ENCODE measurements at regions not wholly inside any gene's neighbourhood (a gene's known extent, or its start where the extent isn't known, plus 50 kb on each side); places are given as distances from the start of the nearest gene placed in this dataset.

DNA sequence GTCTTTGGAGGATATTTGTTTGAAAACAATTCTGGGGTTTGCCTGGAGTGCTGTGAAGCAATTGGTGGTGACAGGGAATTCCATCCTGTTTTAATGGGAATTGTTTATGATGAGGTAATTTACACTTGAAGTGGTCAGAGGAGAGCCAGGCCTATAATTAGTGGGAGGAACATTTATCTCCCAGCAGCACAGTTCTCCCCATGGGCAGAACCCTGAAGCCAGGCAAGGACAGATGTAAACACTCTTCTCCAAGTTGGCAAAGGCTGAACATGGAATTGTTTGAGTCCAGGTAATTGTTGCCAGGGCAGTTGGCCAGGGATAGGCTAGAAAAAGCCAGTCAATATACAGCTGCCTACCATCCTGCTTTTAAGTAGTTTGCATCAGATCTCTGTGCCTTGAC, 789.7 kb downstream of the FRK start:
- TF ChIP-seq, protein P1, sequence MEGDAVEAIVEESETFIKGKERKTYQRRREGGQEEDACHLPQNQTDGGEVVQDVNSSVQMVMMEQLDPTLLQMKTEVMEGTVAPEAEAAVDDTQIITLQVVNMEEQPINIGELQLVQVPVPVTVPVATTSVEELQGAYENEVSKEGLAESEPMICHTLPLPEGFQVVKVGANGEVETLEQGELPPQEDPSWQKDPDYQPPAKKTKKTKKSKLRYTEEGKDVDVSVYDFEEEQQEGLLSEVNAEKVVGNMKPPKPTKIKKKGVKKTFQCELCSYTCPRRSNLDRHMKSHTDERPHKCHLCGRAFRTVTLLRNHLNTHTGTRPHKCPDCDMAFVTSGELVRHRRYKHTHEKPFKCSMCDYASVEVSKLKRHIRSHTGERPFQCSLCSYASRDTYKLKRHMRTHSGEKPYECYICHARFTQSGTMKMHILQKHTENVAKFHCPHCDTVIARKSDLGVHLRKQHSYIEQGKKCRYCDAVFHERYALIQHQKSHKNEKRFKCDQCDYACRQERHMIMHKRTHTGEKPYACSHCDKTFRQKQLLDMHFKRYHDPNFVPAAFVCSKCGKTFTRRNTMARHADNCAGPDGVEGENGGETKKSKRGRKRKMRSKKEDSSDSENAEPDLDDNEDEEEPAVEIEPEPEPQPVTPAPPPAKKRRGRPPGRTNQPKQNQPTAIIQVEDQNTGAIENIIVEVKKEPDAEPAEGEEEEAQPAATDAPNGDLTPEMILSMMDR (conservative IDR thresholded peaks at IDR 0.05; ENCODE audit: low read depth, low read length), result no peak
- TF ChIP-seq EZH2 (IDR thresholded peaks at IDR 0.05; ENCODE audit: borderline replicate concordance, low read depth, low read length, poor library complexity, severe bottlenecking), result no peak

Measured in A673 (cell line).